ENCODE measurements at regions not wholly inside any gene's neighbourhood (a gene's known extent, or its start where the extent isn't known, plus 50 kb on each side); places are given as distances from the start of the nearest gene placed in this dataset.

- TF ChIP-seq RFX5 (IDR thresholded peaks at IDR 0.05; ENCODE audit: low read length) (no peak), GATA2 (CRISPR knock-in tag; IDR thresholded peaks at IDR 0.05) (no peak), POLR2AphosphoS5 (IDR thresholded peaks at IDR 0.05; ENCODE audit: low read depth, low read length) (no peak), ZBTB33 (IDR thresholded peaks at IDR 0.05; ENCODE audit: borderline replicate concordance, low read depth) (no peak), CHD2 (IDR thresholded peaks at IDR 0.05; ENCODE audit: low read length, partially characterized antibody) (no peak), EP300 (IDR thresholded peaks at IDR 0.05; ENCODE audit: borderline replicate concordance in 1 of 2, low read depth in 1 of 2, low read length in 1 of 2) (no peak), FOSL2 (IDR thresholded peaks at IDR 0.05; ENCODE audit: borderline replicate concordance, low read depth) (no peak), MEF2A (IDR thresholded peaks at IDR 0.05; ENCODE audit: borderline replicate concordance, low read depth) (no peak), GABPA (IDR thresholded peaks at IDR 0.05; ENCODE audit: low read depth) (no peak), USF1 (IDR thresholded peaks at IDR 0.05; ENCODE audit: borderline replicate concordance, low read depth) (no peak), TEAD4 (IDR thresholded peaks at IDR 0.05; ENCODE audit: borderline replicate concordance, insufficient read depth) (no peak), ELF1 (IDR thresholded peaks at IDR 0.05) (no peak), REST (IDR thresholded peaks at IDR 0.05; ENCODE audit: low read depth, low read length) (no peak), EZH2phosphoT487 (IDR thresholded peaks at IDR 0.05; ENCODE audit: borderline replicate concordance, low read depth) (no peak), SIN3A (IDR thresholded peaks at IDR 0.05; ENCODE audit: borderline replicate concordance, low read depth, low read length) (no peak), SMC3 (IDR thresholded peaks at IDR 0.05; ENCODE audit: low read depth, low read length) (no peak), YY1 (IDR thresholded peaks at IDR 0.05; ENCODE audit: low read depth) (no peak), JUND (IDR thresholded peaks at IDR 0.05) (no peak), FOXJ3 (CRISPR knock-in tag; IDR thresholded peaks at IDR 0.05) (no peak)
- TF ChIP-seq, protein P1, sequence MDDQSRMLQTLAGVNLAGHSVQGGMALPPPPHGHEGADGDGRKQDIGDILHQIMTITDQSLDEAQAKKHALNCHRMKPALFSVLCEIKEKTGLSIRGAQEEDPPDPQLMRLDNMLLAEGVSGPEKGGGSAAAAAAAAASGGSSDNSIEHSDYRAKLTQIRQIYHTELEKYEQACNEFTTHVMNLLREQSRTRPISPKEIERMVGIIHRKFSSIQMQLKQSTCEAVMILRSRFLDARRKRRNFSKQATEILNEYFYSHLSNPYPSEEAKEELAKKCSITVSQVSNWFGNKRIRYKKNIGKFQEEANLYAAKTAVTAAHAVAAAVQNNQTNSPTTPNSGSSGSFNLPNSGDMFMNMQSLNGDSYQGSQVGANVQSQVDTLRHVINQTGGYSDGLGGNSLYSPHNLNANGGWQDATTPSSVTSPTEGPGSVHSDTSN (IDR thresholded peaks at IDR 0.05), result no peak
- no peak for DNase-seq
- no peaks in the 10 kb centered on the region for H3K9me2 ChIP-seq
- H3K9me3 ChIP-seq, result no peaks in the 10 kb centered on the region
- H3K4me2 ChIP-seq, result no peak overlapping the region
- H3K27me3 ChIP-seq (ENCODE audit: insufficient read depth), result no peaks in the 10 kb centered on the region
- WGBS (ENCODE audit: low lambda C conversion rate), result 69% methylated on average over 9 of the region's 9 CpGs
- H2AFZ ChIP-seq (ENCODE audit: low read depth), result no peak overlapping the region
- H3K27ac ChIP-seq (ENCODE audit: low read depth in 2 of 2, low read length in 1 of 2), result no peak overlapping the region
- POLR2A ChIA-PET, result no interaction called here
- no peak overlapping the region for H3K9ac ChIP-seq
- H3K4me1 ChIP-seq (ENCODE audit: control insufficient read depth in 1 of 2, insufficient read depth in 2 of 2, low read depth in 1 of 2, low read length in 1 of 2), result peaks cover 0 to 4% of the 10 kb centered on the region in 2 experiments; a peak in 1 of 4 replicates
- no peak overlapping the region for H3K4me3 ChIP-seq (ENCODE audit: low read depth in 2 of 2, low read length in 1 of 2)
- H4K20me1 ChIP-seq (ENCODE audit: insufficient read depth), result no peaks in the 10 kb centered on the region
- CTCF ChIA-PET, result no interaction called here
- no peaks in the 10 kb centered on the region for H3F3A ChIP-seq (replicated peaks; ENCODE audit: insufficient read depth)
- H3K79me2 ChIP-seq (ENCODE audit: insufficient read depth), result no peaks in the 10 kb centered on the region
- H3K36me3 ChIP-seq (replicated peaks in 1 of 2; ENCODE audit: control insufficient read depth in 1 of 2, insufficient read depth in 2 of 2, low read length in 1 of 2), result no peaks in the 10 kb centered on the region
These were observed 291.8 kb upstream of the HS6ST1 start for GRCh38 chr2:128610496-128610895.

All from SK-N-SH (cell line).